ENCODE measurements at regions not wholly inside any gene's neighbourhood (a gene's known extent, or its start where the extent isn't known, plus 50 kb on each side); places are given as distances from the start of the nearest gene placed in this dataset.
"Not testable (repeated sequence)": the region's sequence is repeated elsewhere in the genome, so short reads cannot be mapped to it uniquely, and the experiment has no call there.

- no peak for DNase-seq (ENCODE audit: low read depth)
- H3K4me3 ChIP-seq (ENCODE audit: low read depth, low read length), result no peak overlapping the region
- TF ChIP-seq CTCF (IDR thresholded peaks at IDR 0.05; ENCODE audit: low read depth, low read length), result no peak
- TF ChIP-seq MYC (IDR thresholded peaks at IDR 0.05; ENCODE audit: low read depth, low read length), result no peak
- no peak for TF ChIP-seq MAX (IDR thresholded peaks at IDR 0.05; ENCODE audit: low read depth, low read length)
- no peak for TF ChIP-seq POLR2A (IDR thresholded peaks at IDR 0.05; ENCODE audit: extremely low read depth, insufficient read length)
Observed at GRCh38 chr13:34381228-34381627, 560.8 kb upstream of the NBEA start.

GRCh38 chr13:34383728-34384127 is 558.3 kb upstream of the NBEA start:
- no peak overlapping the region for H3K4me3 ChIP-seq (ENCODE audit: low read depth, low read length)
- DNase-seq (ENCODE audit: low read depth), result no peak
- TF ChIP-seq POLR2A (IDR thresholded peaks at IDR 0.05; ENCODE audit: extremely low read depth, insufficient read length), result no peak
- no peak for TF ChIP-seq MYC (IDR thresholded peaks at IDR 0.05; ENCODE audit: low read depth, low read length)
- TF ChIP-seq MAX (IDR thresholded peaks at IDR 0.05; ENCODE audit: low read depth, low read length), result no peak
- TF ChIP-seq CTCF (IDR thresholded peaks at IDR 0.05; ENCODE audit: low read depth, low read length), result no peak

- DNase-seq (ENCODE audit: low read depth); H3K4me3 ChIP-seq (ENCODE audit: low read depth, low read length): not testable (repeated sequence)
Observed at GRCh38 chr13:34386229-34386628, 555.8 kb upstream of the NBEA start.

- H3K4me3 ChIP-seq (ENCODE audit: low read depth, low read length), result no peak overlapping the region
- no peak for DNase-seq (ENCODE audit: low read depth)
- TF ChIP-seq POLR2A (IDR thresholded peaks at IDR 0.05; ENCODE audit: extremely low read depth, insufficient read length), result no peak
- TF ChIP-seq MAX (IDR thresholded peaks at IDR 0.05; ENCODE audit: low read depth, low read length), result no peak
- TF ChIP-seq MYC (IDR thresholded peaks at IDR 0.05; ENCODE audit: low read depth, low read length), result no peak
- TF ChIP-seq CTCF (IDR thresholded peaks at IDR 0.05; ENCODE audit: low read depth, low read length), result no peak
Observed at GRCh38 chr13:34391076-34391475, 551.0 kb upstream of the NBEA start.

- DNase-seq (ENCODE audit: low read depth), result no peak
- no peak for TF ChIP-seq CTCF (IDR thresholded peaks at IDR 0.05; ENCODE audit: low read depth, low read length)
- TF ChIP-seq MYC (IDR thresholded peaks at IDR 0.05; ENCODE audit: low read depth, low read length), result no peak
- no peak for TF ChIP-seq MAX (IDR thresholded peaks at IDR 0.05; ENCODE audit: low read depth, low read length)
- no peak for TF ChIP-seq POLR2A (IDR thresholded peaks at IDR 0.05; ENCODE audit: extremely low read depth, insufficient read length)
- H3K4me3 ChIP-seq (ENCODE audit: low read depth, low read length), result no peak overlapping the region
Observed at GRCh38 chr13:34401696-34402095, 540.4 kb upstream of the NBEA start.

- no peak for TF ChIP-seq MAX (IDR thresholded peaks at IDR 0.05; ENCODE audit: low read depth, low read length)
- TF ChIP-seq POLR2A (IDR thresholded peaks at IDR 0.05; ENCODE audit: extremely low read depth, insufficient read length), result no peak
- no peak for DNase-seq (ENCODE audit: low read depth)
Observed at GRCh38 chr13:34405410-34406181, 536.5 kb upstream of the NBEA start.

GRCh38 chr13:34408640-34409039 is 533.4 kb upstream of the NBEA start:
- no peak for DNase-seq (ENCODE audit: low read depth)
- no peak overlapping the region for H3K4me3 ChIP-seq (ENCODE audit: low read depth, low read length)
- TF ChIP-seq MAX (IDR thresholded peaks at IDR 0.05; ENCODE audit: low read depth, low read length) (no peak), CTCF (IDR thresholded peaks at IDR 0.05; ENCODE audit: low read depth, low read length) (no peak), POLR2A (IDR thresholded peaks at IDR 0.05; ENCODE audit: extremely low read depth, insufficient read length) (no peak), MYC (IDR thresholded peaks at IDR 0.05; ENCODE audit: low read depth, low read length) (no peak)

More at GRCh38 chr13:34405410-34406181, 536.5 kb upstream of the NBEA start:
- H3K4me3 ChIP-seq (ENCODE audit: low read depth, low read length), result no peak overlapping the region
